ENCODE measurements at regions not wholly inside any gene's neighbourhood (a gene's known extent, or its start where the extent isn't known, plus 50 kb on each side); places are given as distances from the start of the nearest gene placed in this dataset.

- no peak for TF ChIP-seq CTCF (IDR thresholded peaks at IDR 0.05; ENCODE audit: borderline replicate concordance, extremely low read depth, low read length, poor library complexity, severe bottlenecking)
- TF ChIP-seq EZH2 (IDR thresholded peaks at IDR 0.05; ENCODE audit: borderline replicate concordance, low read depth, low read length, severe bottlenecking), result no peak
Measured at GRCh38 chr6:3966426-3966825, 112.5 kb downstream of the FAM217A start.

All from DND-41 (cell line).